Smooth muscle cell (in vitro differentiated cells): ENCODE measurements at regions not wholly inside any gene's neighbourhood (a gene's known extent, or its start where the extent isn't known, plus 50 kb on each side); places are given as distances from the start of the nearest gene placed in this dataset.

Source experiments
- DNase-seq: peaks from one replicate; lab custom pipeline; 2025; ENCODE audit not compliant: unreplicated experiment; lab: John Stamatoyannopoulos, UW
- H2AFZ ChIP-seq: fragments of 200-600 bp; sonication (generic); 2 replicates; pipeline ENCODE4 v1.6.0; 2016; ENCODE audit warnings: antibody characterized with exemption, low read depth, mild to moderate bottlenecking
- H3F3A ChIP-seq: fragments of 200-600 bp; sonication (generic); 2 replicates; pipeline ENCODE4 v1.6.0; 2017; ENCODE audit warnings: antibody characterized with exemption, low read depth
- H3K27ac ChIP-seq: fragments of 200-600 bp; sonication (generic); 2 replicates; pipeline ENCODE4 v1.5.1; 2016; ENCODE audit warnings: low read depth, mild to moderate bottlenecking
- H3K27me3 ChIP-seq: fragments of 200-600 bp; sonication (generic); 2 replicates; pipeline ENCODE4 v1.6.1; 2016; ENCODE audit warnings: low read depth, mild to moderate bottlenecking
- H3K36me3 ChIP-seq: fragments of 200-600 bp; sonication (generic); 2 replicates; pipeline ENCODE4 v1.5.1; 2016; ENCODE audit warnings: low read depth
- H3K4me1 ChIP-seq: fragments of 200-600 bp; sonication (generic); 2 replicates; pipeline ENCODE4 v1.5.1; 2016; ENCODE audit warnings: low read depth
- H3K4me2 ChIP-seq: fragments of 200-600 bp; sonication (generic); 2 replicates; pipeline ENCODE4 v1.6.0; 2016; ENCODE audit warnings: mild to moderate bottlenecking
- H3K4me3 ChIP-seq: fragments of 200-600 bp; sonication (generic); 2 replicates; pipeline ENCODE4 v1.5.1; 2016; ENCODE audit warnings: mild to moderate bottlenecking
- H3K79me2 ChIP-seq: fragments of 200-600 bp; sonication (generic); 2 replicates; pipeline ENCODE4 v1.6.0; 2016; ENCODE audit warnings: low read depth, mild to moderate bottlenecking
- H3K9ac ChIP-seq: fragments of 200-600 bp; sonication (generic); 2 replicates; pipeline ENCODE4 v1.6.0; 2016; ENCODE audit warnings: low read depth
- H3K9me3 ChIP-seq: fragments of 200-600 bp; sonication (generic); replicated peaks from 2 replicates; pipeline ENCODE4 v1.5.1; 2016; ENCODE audit warnings: low read depth
- H4K20me1 ChIP-seq: fragments of 200-600 bp; sonication (generic); 2 replicates; pipeline ENCODE4 v1.6.0; 2016; ENCODE audit warnings: low read depth
- WGBS: methylation state at CpG from one replicate; pipeline ENCODE4 v1.1.7; 2016; ENCODE audit warnings: low lambda C conversion rate; 5-methylcytosine and 5-hydroxymethylcytosine counted together
- TF ChIP-seq, protein P1 (sequence below): fragments of 200-600 bp; sonication (generic); IDR thresholded peaks from 2 replicates; pipeline ENCODE4 v1.5.1; 2017; ENCODE audit warnings: borderline replicate concordance, mild to moderate bottlenecking, antibody characterized with exemption; ENCODE audit not compliant: insufficient read depth, poor library complexity, severe bottlenecking

DNA sequence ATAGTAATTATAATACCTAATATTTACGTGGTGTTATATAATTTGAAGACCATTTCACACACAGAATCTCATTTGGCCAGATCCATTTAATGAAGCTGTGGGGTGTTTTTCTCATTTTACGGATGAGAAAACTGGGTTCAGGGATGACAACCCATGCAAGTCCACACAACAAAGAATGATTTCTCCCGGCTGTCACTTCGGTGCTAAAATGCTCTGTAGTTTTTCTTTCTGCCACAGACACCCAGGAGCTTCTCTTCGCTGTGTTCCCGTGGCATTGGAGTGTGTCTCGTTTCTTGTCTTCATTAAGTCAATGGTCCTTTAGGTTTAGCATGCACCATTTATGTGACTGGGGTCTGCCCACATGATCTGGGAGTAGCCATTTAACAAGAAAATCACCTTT is 308.5 kb downstream of the ENC1 start:
- no peak for DNase-seq
- Histone ChIP-seq H3K9ac (no peak overlapping the region), H3K27me3 (no peaks in the 10 kb centered on the region), H3F3A (no peaks in the 10 kb centered on the region), H3K36me3 (no peaks in the 10 kb centered on the region), H2AFZ (no peak overlapping the region), H3K27ac (no peak overlapping the region), H3K79me2 (no peaks in the 10 kb centered on the region), H3K4me3 (no peak overlapping the region), H3K9me3 (no peaks in the 10 kb centered on the region), H3K4me2 (no peak overlapping the region), H4K20me1 (no peaks in the 10 kb centered on the region), H3K4me1 (peaks cover 5% of the 10 kb centered on the region)
- TF ChIP-seq, protein P1, sequence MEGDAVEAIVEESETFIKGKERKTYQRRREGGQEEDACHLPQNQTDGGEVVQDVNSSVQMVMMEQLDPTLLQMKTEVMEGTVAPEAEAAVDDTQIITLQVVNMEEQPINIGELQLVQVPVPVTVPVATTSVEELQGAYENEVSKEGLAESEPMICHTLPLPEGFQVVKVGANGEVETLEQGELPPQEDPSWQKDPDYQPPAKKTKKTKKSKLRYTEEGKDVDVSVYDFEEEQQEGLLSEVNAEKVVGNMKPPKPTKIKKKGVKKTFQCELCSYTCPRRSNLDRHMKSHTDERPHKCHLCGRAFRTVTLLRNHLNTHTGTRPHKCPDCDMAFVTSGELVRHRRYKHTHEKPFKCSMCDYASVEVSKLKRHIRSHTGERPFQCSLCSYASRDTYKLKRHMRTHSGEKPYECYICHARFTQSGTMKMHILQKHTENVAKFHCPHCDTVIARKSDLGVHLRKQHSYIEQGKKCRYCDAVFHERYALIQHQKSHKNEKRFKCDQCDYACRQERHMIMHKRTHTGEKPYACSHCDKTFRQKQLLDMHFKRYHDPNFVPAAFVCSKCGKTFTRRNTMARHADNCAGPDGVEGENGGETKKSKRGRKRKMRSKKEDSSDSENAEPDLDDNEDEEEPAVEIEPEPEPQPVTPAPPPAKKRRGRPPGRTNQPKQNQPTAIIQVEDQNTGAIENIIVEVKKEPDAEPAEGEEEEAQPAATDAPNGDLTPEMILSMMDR = no peak
- 95% methylated on average over 7 of the region's 7 CpGs for WGBS

DNA sequence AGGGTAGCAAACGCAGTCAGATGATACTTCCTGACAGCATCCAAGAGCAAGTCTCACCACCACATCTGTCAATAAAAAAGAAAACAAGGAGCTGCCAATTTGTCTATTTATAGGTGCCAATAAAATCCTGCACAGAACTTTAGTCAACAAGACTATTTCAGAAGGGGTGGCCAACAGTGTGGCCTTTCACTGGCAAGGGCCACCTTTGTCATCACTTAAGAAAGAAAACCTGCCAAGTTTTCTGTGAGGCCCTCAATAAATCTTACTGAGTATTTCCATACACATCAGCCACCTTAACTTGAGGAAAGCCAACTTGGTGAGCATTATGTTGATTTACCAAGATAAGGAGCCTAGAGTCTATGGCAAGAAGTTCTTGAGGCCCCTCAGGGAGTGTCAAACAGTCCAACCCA is 312.3 kb downstream of the ENC1 start:
- WGBS = 71% methylated on average over 1 of the region's 1 CpG
- TF ChIP-seq, protein P1 = no peak
- peak overlapping the region; percentile 21 for H3K4me2 ChIP-seq
- no peaks in the 10 kb centered on the region for H4K20me1 ChIP-seq
- no peaks in the 10 kb centered on the region for H3F3A ChIP-seq
- H3K9ac ChIP-seq = no peak overlapping the region
- no peaks in the 10 kb centered on the region for H3K27me3 ChIP-seq
- no peaks in the 10 kb centered on the region for H3K36me3 ChIP-seq
- peak overlapping the region; percentile 88 for H3K27ac ChIP-seq
- H3K79me2 ChIP-seq = no peaks in the 10 kb centered on the region
- no peak overlapping the region for H2AFZ ChIP-seq
- H3K4me1 ChIP-seq = peaks cover 5% of the 10 kb centered on the region
- no peak overlapping the region for H3K4me3 ChIP-seq
- DNase-seq = no peak
- no peaks in the 10 kb centered on the region for H3K9me3 ChIP-seq

DNA sequence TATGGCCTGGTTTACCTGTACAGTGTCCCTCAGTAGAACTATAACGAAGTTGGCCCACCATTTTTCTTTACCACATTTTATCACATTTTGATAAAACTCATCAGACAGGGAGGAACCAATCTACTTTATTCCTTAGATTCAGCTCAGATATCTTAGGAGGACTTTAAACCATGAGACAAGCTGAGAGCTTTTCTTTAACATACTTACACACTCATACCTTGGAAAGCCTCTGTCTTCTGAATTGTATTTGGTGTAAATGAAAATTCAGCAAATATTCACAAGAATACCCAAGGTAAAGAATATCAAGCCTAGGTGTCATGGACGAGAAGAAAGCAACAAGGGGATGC is 313.2 kb downstream of the ENC1 start:
- Histone ChIP-seq H3K4me3 (no peak overlapping the region), H3K27ac (peak overlapping the region; percentile 88), H3K9ac (peak overlapping the region; percentile 11), H2AFZ (no peak overlapping the region), H3F3A (no peaks in the 10 kb centered on the region), H3K79me2 (no peaks in the 10 kb centered on the region), H3K36me3 (no peaks in the 10 kb centered on the region), H3K27me3 (no peaks in the 10 kb centered on the region), H3K4me2 (peak overlapping the region; percentile 63), H3K4me1 (peaks cover 5% of the 10 kb centered on the region), H3K9me3 (no peaks in the 10 kb centered on the region), H4K20me1 (no peaks in the 10 kb centered on the region)
- DNase-seq = no peak
- 24% methylated on average over 2 of the region's 2 CpGs for WGBS
- TF ChIP-seq, protein P1 = no peak

DNA sequence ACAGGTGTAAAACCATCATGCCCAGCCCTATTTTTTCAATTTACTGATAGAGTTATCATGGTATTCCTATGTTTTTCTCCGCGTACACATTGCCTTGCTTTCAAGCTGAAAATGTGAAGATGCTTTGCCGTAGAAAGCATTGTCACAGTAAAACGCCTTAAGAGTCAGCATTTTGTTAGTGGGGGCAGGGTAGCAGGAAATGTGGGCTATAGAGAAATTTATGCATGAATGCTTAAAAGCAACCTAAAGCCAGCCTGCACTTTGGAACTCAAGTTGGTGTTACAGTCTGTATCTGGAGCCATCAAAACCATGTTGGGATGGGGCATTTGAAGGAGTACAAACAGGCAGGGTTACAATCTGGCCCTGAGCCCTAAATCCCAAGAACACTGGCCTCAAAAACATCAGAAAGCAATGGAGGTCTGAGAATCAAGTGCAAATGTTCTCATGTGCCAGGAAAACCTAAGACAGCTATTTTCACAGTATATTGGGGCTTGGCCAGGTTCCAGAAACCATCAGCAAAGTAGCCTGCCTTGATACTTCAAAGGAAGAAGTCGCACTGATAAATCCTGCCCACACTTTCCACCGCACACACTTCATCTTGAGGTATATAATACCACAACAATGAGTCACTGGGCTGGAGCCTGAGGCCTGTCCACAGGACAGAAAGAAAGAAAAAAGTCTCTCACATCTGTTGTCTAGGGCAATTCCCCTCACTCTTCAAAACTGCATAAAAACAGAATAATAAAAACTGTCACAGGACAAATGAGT is 313.8 kb downstream of the ENC1 start:
- TF ChIP-seq, protein P1 = no peak
- Histone ChIP-seq H3K27me3 (no peaks in the 10 kb centered on the region), H3K4me3 (no peak overlapping the region), H3F3A (no peaks in the 10 kb centered on the region), H3K9ac (peak overlapping the region; percentile 11), H3K4me1 (peaks cover 5% of the 10 kb centered on the region), H3K4me2 (peak overlapping the region; percentile 63), H3K79me2 (no peaks in the 10 kb centered on the region), H2AFZ (no peak overlapping the region), H4K20me1 (no peaks in the 10 kb centered on the region), H3K9me3 (no peaks in the 10 kb centered on the region), H3K36me3 (no peaks in the 10 kb centered on the region), H3K27ac (peak overlapping the region; percentile 88)
- DNase-seq = no peak
- WGBS = 45% methylated on average over 6 of the region's 6 CpGs
